Erythroblast (primary cell): ENCODE measurements at regions not wholly inside any gene's neighbourhood (a gene's known extent, or its start where the extent isn't known, plus 50 kb on each side); places are given as distances from the start of the nearest gene placed in this dataset.

Source experiments
- GATA1 ChIP-seq: IDR thresholded peaks from 2 replicates; pipeline ENCODE4 v1.6.1; 2011; ENCODE audit warnings: low read depth, mild to moderate bottlenecking, control low read depth, low read length, moderate library complexity
- POLR2A ChIP-seq: IDR thresholded peaks from 2 replicates; pipeline ENCODE4 v1.6.1; 2011; ENCODE audit warnings: mild to moderate bottlenecking, low read length

DNA sequence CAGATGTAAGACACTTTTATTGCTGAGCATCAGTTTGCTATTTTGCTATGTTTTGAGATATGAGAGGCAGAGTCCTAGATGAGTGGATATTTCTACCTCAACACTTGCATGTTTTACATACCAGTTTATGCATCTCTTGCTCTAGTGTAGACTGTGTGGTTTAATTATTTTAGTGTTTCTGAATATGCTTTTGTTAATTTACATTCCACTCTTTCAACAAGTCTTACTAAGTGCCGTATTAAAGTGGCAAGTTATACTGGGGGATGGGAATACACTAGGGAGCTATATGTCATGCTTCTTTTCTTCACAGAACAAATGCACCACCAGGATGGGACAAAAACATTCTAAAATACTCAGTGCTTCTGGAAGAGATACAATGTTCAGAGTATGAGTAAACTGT, 507.7 kb upstream of the PRMT6 start:
- no peak for TF ChIP-seq POLR2A
- TF ChIP-seq GATA1: no peak
